NCI-H2227 (cell line): ENCODE measurements at regions not wholly inside any gene's neighbourhood (a gene's known extent, or its start where the extent isn't known, plus 50 kb on each side); places are given as distances from the start of the nearest gene placed in this dataset.

Experiments
- DNase-seq: peaks from one replicate; lab custom pipeline; 2025; ENCODE audit not compliant: unreplicated experiment; lab: John Stamatoyannopoulos, UW

GRCh38 chr3:64276131-64276530 is 50.9 kb upstream of the PRICKLE2 start:
- no peak for DNase-seq
